AG09309 (cell line): ENCODE measurements at regions not wholly inside any gene's neighbourhood (a gene's known extent, or its start where the extent isn't known, plus 50 kb on each side); places are given as distances from the start of the nearest gene placed in this dataset.
"Not testable (repeated sequence)": the region's sequence is repeated elsewhere in the genome, so short reads cannot be mapped to it uniquely, and the experiment has no call there.

Experiments used
- DNase-seq: peaks from one replicate; pipeline ENCODE4 v3.0.0-alpha.2; 2010; ENCODE audit warnings: low read depth
- H3K4me3 ChIP-seq: 2 replicates; pipeline ENCODE4 v1.5.1; 2011; ENCODE audit warnings: mild to moderate bottlenecking, low read depth, low read length, moderate library complexity; ENCODE audit not compliant: control insufficient read depth
- CTCF ChIP-seq: IDR thresholded peaks from 2 replicates; pipeline ENCODE4 v1.5.1; 2011; ENCODE audit warnings: mild to moderate bottlenecking, low read depth, low read length, inconsistent platforms; ENCODE audit not compliant: insufficient read depth, control insufficient read depth; ENCODE audit errors: missing control alignments

DNA sequence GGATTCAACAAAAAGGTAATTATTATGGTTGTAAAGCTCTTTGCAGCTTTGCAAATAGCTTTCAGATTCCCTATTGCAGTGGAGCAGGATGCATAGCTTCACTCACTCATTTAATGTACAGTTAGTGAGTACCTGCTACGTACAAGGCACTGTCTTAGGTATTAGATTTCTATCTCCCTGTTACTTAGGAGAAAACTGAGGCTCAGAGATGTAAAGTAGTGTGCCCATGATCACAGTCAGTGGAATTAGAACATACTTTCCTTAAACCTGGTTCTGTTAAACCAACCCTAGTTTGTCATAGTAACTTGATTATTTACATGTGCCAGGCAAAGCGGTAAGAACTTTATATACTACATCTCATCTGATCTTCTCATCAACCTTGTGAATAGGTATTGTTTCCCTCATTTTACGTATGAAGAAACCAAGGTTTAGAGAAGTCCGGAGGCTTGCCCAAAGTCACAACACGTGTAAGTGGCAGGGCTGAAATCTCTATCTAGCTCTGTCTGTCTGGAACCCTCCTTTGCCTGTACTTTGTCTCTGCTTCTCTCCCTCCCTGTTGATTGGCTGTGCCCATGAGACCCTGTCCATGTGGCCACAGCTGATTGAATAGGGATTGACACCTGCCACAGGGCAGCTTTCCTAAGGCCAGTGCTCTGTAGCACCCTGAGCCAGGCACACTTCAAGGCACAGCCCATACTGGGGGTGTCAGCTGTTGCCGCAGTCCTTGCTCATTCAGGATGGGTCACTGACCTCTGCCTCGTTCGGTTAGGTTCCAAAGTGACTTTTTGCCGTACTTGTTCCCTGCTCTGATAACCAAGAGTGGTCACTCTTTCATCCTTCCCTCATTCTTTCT lies 63.8 kb upstream of the PRSS23 start:
- no peak for DNase-seq
- no peak for TF ChIP-seq CTCF
- no peak overlapping the region for H3K4me3 ChIP-seq

- no peak for TF ChIP-seq CTCF
- no peak overlapping the region for H3K4me3 ChIP-seq
- no peak for DNase-seq
Measured at GRCh38 chr11:86735451-86736290, 63.3 kb upstream of the ME3 start.

GRCh38 chr11:86732739-86733138 lies 60.3 kb upstream of the ME3 start:
- DNase-seq, H3K4me3 ChIP-seq: not testable (repeated sequence)

DNA sequence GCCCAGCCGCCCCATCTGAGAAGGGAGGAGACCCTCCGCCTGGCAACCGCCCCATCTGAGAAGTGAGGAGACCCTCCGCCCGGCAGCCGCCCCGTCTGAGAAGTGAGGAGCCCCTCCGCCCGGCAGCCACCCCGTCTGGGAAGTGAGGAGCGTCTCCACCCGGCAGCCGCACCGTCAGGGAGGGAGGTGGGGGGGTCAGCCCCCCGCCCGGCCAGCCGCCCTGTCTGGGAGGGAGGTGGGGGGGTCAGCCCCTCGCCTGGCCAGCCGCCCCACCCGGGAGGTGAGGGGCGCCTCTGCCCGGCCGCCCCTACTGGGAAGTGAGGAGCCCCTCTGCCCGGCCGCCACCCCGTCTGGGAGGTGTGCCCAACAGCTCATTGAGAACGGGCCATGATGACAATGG lies 59.9 kb upstream of the ME3 start:
- not testable (repeated sequence) for H3K4me3 ChIP-seq, DNase-seq

DNA sequence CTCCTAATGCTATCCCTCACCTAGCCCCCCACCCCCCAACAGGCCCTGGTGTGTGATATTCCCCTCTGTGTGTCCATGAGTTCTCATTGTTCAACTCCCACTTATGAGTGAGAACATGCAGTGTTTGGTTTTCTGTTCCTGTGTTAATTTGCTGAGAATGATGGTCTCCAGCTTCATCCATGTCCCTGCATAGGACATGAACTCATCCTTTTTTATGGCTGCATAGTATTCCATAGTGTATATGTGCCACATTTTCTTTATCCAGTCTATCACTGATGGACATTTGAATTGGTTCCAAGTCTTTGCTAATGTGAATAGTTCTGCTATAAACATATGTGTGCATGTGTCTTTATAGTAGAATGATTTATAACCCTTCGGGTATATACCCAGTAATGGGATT lies 57.2 kb upstream of the ME3 start:
- not testable (repeated sequence) for DNase-seq, H3K4me3 ChIP-seq

DNA sequence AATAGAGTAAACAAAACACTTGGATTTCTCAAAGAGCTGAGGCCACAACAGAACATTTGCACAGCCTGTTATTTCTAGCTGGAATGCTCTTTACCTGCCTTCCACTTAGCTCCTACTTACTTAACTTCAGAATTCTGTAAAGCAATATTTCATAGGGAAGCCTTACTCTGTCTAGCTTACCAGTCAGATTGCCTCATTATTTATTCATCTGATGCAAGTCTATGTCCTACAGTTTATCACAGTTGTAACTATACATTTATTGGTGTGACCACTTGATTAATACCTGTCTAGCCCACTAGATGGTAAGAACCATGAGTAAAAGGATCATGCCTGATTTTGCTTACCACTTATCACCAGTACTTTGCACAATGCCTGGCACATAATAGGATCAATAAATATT lies 56.1 kb upstream of the ME3 start:
- no peak overlapping the region for H3K4me3 ChIP-seq
- TF ChIP-seq CTCF, result no peak
- no peak for DNase-seq

GRCh38 chr11:86726770-86727504 lies 54.5 kb upstream of the ME3 start:
- H3K4me3 ChIP-seq, result no peak overlapping the region
- DNase-seq, result no peak
- no peak for TF ChIP-seq CTCF
